AML-193 (cell line): ENCODE measurements at regions not wholly inside any gene's neighbourhood (a gene's known extent, or its start where the extent isn't known, plus 50 kb on each side); places are given as distances from the start of the nearest gene placed in this dataset.
"Not testable (repeated sequence)": the region's sequence is repeated elsewhere in the genome, so short reads cannot be mapped to it uniquely, and the experiment has no call there.

ENCODE experiments used
- DNase-seq, 2 experiments: peaks; one replicate each; lab custom pipeline; 2025; lab: John Stamatoyannopoulos, UW

GRCh38 chr12:131229426-131230339 lies 276.0 kb downstream of the ADGRD1 start:
- no peak for DNase-seq

- no peak for DNase-seq
Measured at GRCh38 chr12:131230340-131231031, 276.8 kb downstream of the ADGRD1 start.

GRCh38 chr12:131231032-131231980 lies 277.6 kb downstream of the ADGRD1 start:
- no peak for DNase-seq

- DNase-seq = no peak
Measured at GRCh38 chr12:131232036-131232435, 278.3 kb downstream of the ADGRD1 start.

GRCh38 chr12:131232872-131233271 lies 279.2 kb downstream of the ADGRD1 start:
- DNase-seq = not testable (repeated sequence)

- DNase-seq = not testable (repeated sequence)
Measured at GRCh38 chr12:131233850-131234789, 280.4 kb downstream of the ADGRD1 start.

GRCh38 chr12:131234841-131235271 lies 281.1 kb downstream of the ADGRD1 start:
- DNase-seq = not testable (repeated sequence)

GRCh38 chr12:131235871-131236271 lies 282.2 kb downstream of the ADGRD1 start:
- DNase-seq = no peak

GRCh38 chr12:131239384-131240094 lies 285.8 kb downstream of the ADGRD1 start:
- DNase-seq = no peak

- no peak for DNase-seq
Measured at GRCh38 chr12:131241517-131241916, 287.8 kb downstream of the ADGRD1 start.

- DNase-seq = peak in 1 of 2 experiments; percentile 1
Measured at GRCh38 chr12:131242741-131243496, 289.2 kb downstream of the ADGRD1 start.

GRCh38 chr12:131244157-131244688 lies 290.5 kb downstream of the ADGRD1 start:
- DNase-seq = not testable (repeated sequence)

GRCh38 chr12:131245161-131245560 lies 291.5 kb downstream of the ADGRD1 start:
- not testable (repeated sequence) for DNase-seq

GRCh38 chr12:131245564-131246355 lies 292.1 kb downstream of the ADGRD1 start:
- no peak for DNase-seq

GRCh38 chr12:131247026-131247725 lies 293.5 kb downstream of the ADGRD1 start:
- DNase-seq = not testable (repeated sequence)

GRCh38 chr12:131247875-131248274 lies 294.2 kb downstream of the ADGRD1 start:
- DNase-seq = not testable (repeated sequence)

GRCh38 chr12:131249246-131250027 lies 295.7 kb downstream of the ADGRD1 start:
- no peak for DNase-seq
